Lung microvascular endothelial cell (primary cell): ENCODE measurements at regions not wholly inside any gene's neighbourhood (a gene's known extent, or its start where the extent isn't known, plus 50 kb on each side); places are given as distances from the start of the nearest gene placed in this dataset.
A peak's percentile ranks its signal among the peaks of the same experiment; 100 is the strongest.
"Not testable (repeated sequence)": the region's sequence is repeated elsewhere in the genome, so short reads cannot be mapped to it uniquely, and the experiment has no call there.

Source experiments
- DNase-seq, 2 donors: peaks; one replicate each; pipeline versions ENCODE4 v3.0.0 to v3.0.0-alpha.2; 2010; ENCODE audit warnings: low read depth in 2 of 2

- no peak for DNase-seq
These were observed 68.0 kb upstream of the ZNF157 start for GRCh38 chrX:47302396-47302795.

- DNase-seq: not testable (repeated sequence)
These were observed 63.8 kb upstream of the ZNF157 start for GRCh38 chrX:47306471-47307023.

GRCh38 chrX:47311932-47312774 lies 58.2 kb upstream of the ZNF157 start:
- peak; percentile 61 to 72 for DNase-seq

- no peak for DNase-seq
These were observed 57.3 kb upstream of the ZNF157 start for GRCh38 chrX:47313056-47313455.

GRCh38 chrX:47316276-47317025 lies 53.9 kb upstream of the ZNF157 start:
- peak; percentile 1 to 37 for DNase-seq
